IMR-90 (cell line): ENCODE measurements at regions not wholly inside any gene's neighbourhood (a gene's known extent, or its start where the extent isn't known, plus 50 kb on each side); places are given as distances from the start of the nearest gene placed in this dataset.

Experiments
- ATAC-seq: fragments of 200-7000 bp; cut with Tn5 transposase; 2 replicates; pipeline ENCODE4 v1.9.1; 2020; ENCODE audit warnings: low read depth, mild to moderate bottlenecking, moderate library complexity
- BruUV-seq: library from RNA; stranded (reverse); fragments of 400-500 nt; replicated peaks from 2 replicates; lab custom pipeline; 2021; lab: Mats Ljungman, UMichigan
- CTCF ChIA-PET: fragments of 300-600 bp; formaldehyde crosslinking; extraction: SDS; loops from one replicate; lab custom pipeline; 2021; ENCODE audit warnings: antibody characterized with exemption; lab: Yijun Ruan, JAX
- POLR2A ChIA-PET: fragments of 300-600 bp; sonication (Branson Sonifier 250); formaldehyde crosslinking; loops from one replicate; lab custom pipeline; 2022; ENCODE audit warnings: antibody characterized with exemption; ENCODE audit not compliant: unreplicated experiment; lab: Charles Lee
- DNase-seq: peaks from one replicate; pipeline ENCODE4 v3.0.0; 2013
- H2AFZ ChIP-seq: replicated peaks from 2 replicates; pipeline ENCODE3; 2013; ENCODE audit warnings: low read length, mild to moderate bottlenecking; ENCODE audit not compliant: poor library complexity
- H2AK5ac ChIP-seq: 2 replicates; pipeline ENCODE4 v1.6.1; 2013; ENCODE audit warnings: low read depth, low read length, inconsistent platforms
- H2AK9ac ChIP-seq: replicated peaks from 2 replicates; pipeline ENCODE3; 2013; ENCODE audit warnings: mild to moderate bottlenecking, low read depth, low read length, moderate library complexity; ENCODE audit not compliant: poor library complexity
- H2BK120ac ChIP-seq: 2 replicates; pipeline ENCODE4 v1.6.1; 2013; ENCODE audit warnings: low read depth, low read length, inconsistent platforms
- H2BK15ac ChIP-seq: 3 replicates; pipeline ENCODE4 v1.6.1; 2013; ENCODE audit warnings: low read depth, low read length, inconsistent platforms
- H2BK20ac ChIP-seq: 2 replicates; pipeline ENCODE4 v1.6.1; 2013; ENCODE audit warnings: low read depth, mild to moderate bottlenecking, inconsistent platforms, low read length, moderate library complexity
- H2BK5ac ChIP-seq: 2 replicates; pipeline ENCODE4 v1.6.1; 2013; ENCODE audit warnings: mild to moderate bottlenecking, low read depth, low read length, inconsistent platforms; ENCODE audit not compliant: poor library complexity, severe bottlenecking
- H3K14ac ChIP-seq: replicated peaks from 2 replicates; pipeline ENCODE4 v1.6.1; 2013; ENCODE audit warnings: low read depth, low read length, inconsistent platforms
- H3K18ac ChIP-seq: 2 replicates; pipeline ENCODE4 v1.6.1; 2013; ENCODE audit warnings: low read depth, low read length, control low read depth
- H3K23ac ChIP-seq: 2 replicates; pipeline ENCODE4 v1.6.1; 2013; ENCODE audit warnings: low read depth, low read length, inconsistent platforms
- H3K27ac ChIP-seq: 2 replicates; pipeline ENCODE4 v1.5.1; 2013; ENCODE audit warnings: mild to moderate bottlenecking, control low read depth, low read length; ENCODE audit not compliant: insufficient read depth
- H3K27me3 ChIP-seq: 2 replicates; pipeline ENCODE4 v1.6.1; 2013; ENCODE audit warnings: low read length; ENCODE audit not compliant: control insufficient read depth, insufficient read depth
- H3K36me3 ChIP-seq: 2 replicates; pipeline ENCODE4 v1.6.1; 2013; ENCODE audit warnings: low read length, mixed read lengths; ENCODE audit not compliant: control insufficient read depth, insufficient read depth
- H3K4ac ChIP-seq: 2 replicates; pipeline ENCODE4 v1.6.1; 2013; ENCODE audit warnings: low read depth, low read length, inconsistent platforms
- H3K4me1 ChIP-seq: 2 replicates; pipeline ENCODE4 v1.6.1; 2013; ENCODE audit warnings: low read length, mixed read lengths; ENCODE audit not compliant: control insufficient read depth, insufficient read depth
- H3K4me2 ChIP-seq: 2 replicates; pipeline ENCODE4 v1.6.1; 2013; ENCODE audit warnings: low read depth, mild to moderate bottlenecking, control low read depth, low read length, moderate library complexity
- H3K4me3 ChIP-seq: 2 replicates; pipeline ENCODE4 v1.5.1; 2013; ENCODE audit warnings: low read depth, mild to moderate bottlenecking, control low read depth, low read length, moderate library complexity; ENCODE audit not compliant: insufficient read depth
- H3K56ac ChIP-seq: 2 replicates; pipeline ENCODE4 v1.6.1; 2013; ENCODE audit warnings: low read length, inconsistent platforms; ENCODE audit not compliant: insufficient read depth; ENCODE audit errors: extremely low read depth
- H3K79me1 ChIP-seq, 2 experiments: 2 replicates each; pipeline ENCODE4 v1.6.1; 2013; ENCODE audit warnings: low read length in 2 of 2, inconsistent platforms in 1 of 2, low read depth in 1 of 2
- H3K9ac ChIP-seq: 2 replicates; pipeline ENCODE4 v1.6.1; 2013; ENCODE audit warnings: low read depth, low read length, control low read depth
- H3K9me1 ChIP-seq: 2 replicates; pipeline ENCODE4 v1.6.1; 2013; ENCODE audit warnings: low read length, inconsistent platforms; ENCODE audit not compliant: insufficient read depth
- H3K9me3 ChIP-seq: 2 replicates; pipeline ENCODE4 v1.6.1; 2013; ENCODE audit warnings: low read length; ENCODE audit not compliant: control insufficient read depth, insufficient read depth
- H4K20me1 ChIP-seq: 2 replicates; pipeline ENCODE4 v1.6.1; 2013; ENCODE audit warnings: low read length, inconsistent platforms; ENCODE audit not compliant: insufficient read depth
- H4K5ac ChIP-seq: 2 replicates; pipeline ENCODE4 v1.6.1; 2013; ENCODE audit warnings: mild to moderate bottlenecking, low read depth, low read length, control low read depth
- H4K8ac ChIP-seq, 2 experiments: 2 replicates each; pipeline ENCODE4 v1.6.1; 2013; ENCODE audit warnings: low read depth in 2 of 2, low read length in 2 of 2, control low read depth in 1 of 2, inconsistent platforms in 1 of 2
- H4K91ac ChIP-seq: 2 replicates; pipeline ENCODE4 v1.6.1; 2013; ENCODE audit warnings: low read depth, low read length, inconsistent platforms; ENCODE audit not compliant: insufficient read depth
- BHLHE40 ChIP-seq: fragments of 150-350 bp; IDR thresholded peaks from 2 replicates; pipeline ENCODE4 v1.6.1; 2016; ENCODE audit warnings: mild to moderate bottlenecking, low read depth, low read length
- CHD1 ChIP-seq: IDR thresholded peaks from 2 replicates; pipeline ENCODE4 v1.6.1; 2012; ENCODE audit warnings: low read depth, low read length, improper control_type of control experiment
- ELK1 ChIP-seq: fragments of 150-350 bp; IDR thresholded peaks from 2 replicates; pipeline ENCODE4 v1.6.1; 2016; ENCODE audit warnings: low read depth, mild to moderate bottlenecking, low read length, moderate library complexity, borderline replicate concordance
- FOS ChIP-seq: fragments of 150-350 bp; IDR thresholded peaks from 2 replicates; pipeline ENCODE4 v1.6.1; 2016; ENCODE audit warnings: low read depth, low read length
- MAFK ChIP-seq: IDR thresholded peaks from 2 replicates; pipeline ENCODE4 v1.6.1; 2012; ENCODE audit warnings: low read depth, low read length, improper control_type of control experiment
- MAZ ChIP-seq: IDR thresholded peaks from 2 replicates; pipeline ENCODE4 v1.6.1; 2012; ENCODE audit warnings: low read depth, mild to moderate bottlenecking, low read length, improper control_type of control experiment, moderate library complexity, borderline replicate concordance
- MXI1 ChIP-seq: IDR thresholded peaks from 2 replicates; pipeline ENCODE4 v1.6.1; 2012; ENCODE audit warnings: low read depth, mild to moderate bottlenecking, low read length, moderate library complexity, borderline replicate concordance
- POLR2A ChIP-seq: IDR thresholded peaks from 2 replicates; pipeline ENCODE4 v1.6.1; 2012; ENCODE audit warnings: mild to moderate bottlenecking, low read depth, low read length
- RAD21 ChIP-seq: IDR thresholded peaks from 2 replicates; pipeline ENCODE4 v1.6.1; 2012; ENCODE audit warnings: low read length, improper control_type of control experiment
- RCOR1 ChIP-seq: IDR thresholded peaks from 2 replicates; pipeline ENCODE4 v1.6.1; 2012; ENCODE audit warnings: mild to moderate bottlenecking, low read length, improper control_type of control experiment; ENCODE audit not compliant: insufficient replicate concordance
- RFX5 ChIP-seq: IDR thresholded peaks from 2 replicates; pipeline ENCODE4 v1.8.0; 2012; ENCODE audit warnings: low read depth, mild to moderate bottlenecking, low read length, moderate library complexity
- WGBS, 2 experiments: methylation state at CpG; one replicate each; pipeline versions ENCODE4 v1.1.5 to v1.1.7; 2013; ENCODE audit warnings: missing lambda C conversion rate in 2 of 2; ENCODE audit not compliant: insufficient read length in 1 of 2; ENCODE audit errors: extremely low coverage in 2 of 2; 5-methylcytosine and 5-hydroxymethylcytosine counted together
- dilution Hi-C: fragments of 300-500 bp; cut with HindIII; formaldehyde crosslinking; loops from one replicate; pipeline ENCODE4 v1.14.3; 2018; ENCODE audit warnings: low sequenced_read_pairs; ENCODE audit not compliant: unreplicated experiment
- in situ Hi-C: fragments of 300-500 bp; cut with MboI; formaldehyde crosslinking; loops from 3 replicates; pipeline ENCODE4 v1.14.3; 2019; ENCODE audit warnings: low sequenced_read_pairs, inconsistent platforms, mixed read lengths
- intact Hi-C: fragments of 100-400 bp; cut with micrococcal nuclease; formaldehyde crosslinking; loops from 2 replicates; pipeline ENCODE4 v1.10.0; 2022
- TF ChIP-seq, protein P1 (sequence below): fragments of 150-350 bp; IDR thresholded peaks from 2 replicates; pipeline ENCODE4 v1.6.1; 2017; ENCODE audit warnings: mild to moderate bottlenecking, antibody characterized with exemption, low read length, low read depth
- TF ChIP-seq, protein P2 (sequence below): conservative IDR thresholded peaks from 2 replicates; pipeline ENCODE4 v1.5.1; 2012; ENCODE audit warnings: mild to moderate bottlenecking, low read depth, low read length, improper control_type of control experiment

GRCh38 chr12:118467641-118468305 lies 91.4 kb downstream of the SUDS3 start:
- H2BK120ac ChIP-seq = no peak overlapping the region
- no peak overlapping the region for H3K27ac ChIP-seq
- dilution Hi-C loops = no loop called here
- in situ Hi-C loops = no loop called here
- H2AFZ ChIP-seq = no peak overlapping the region
- no peak overlapping the region for H2BK5ac ChIP-seq
- H4K5ac ChIP-seq = no peak overlapping the region
- DNase-seq = no peak
- H4K20me1 ChIP-seq = no peaks in the 10 kb centered on the region
- H3K4me2 ChIP-seq = no peak overlapping the region
- POLR2A ChIA-PET = no interaction called here
- intact Hi-C loops = no loop called here
- H2BK15ac ChIP-seq = no peak overlapping the region
- H3K9me3 ChIP-seq = peaks cover 3% of the 10 kb centered on the region; the same call in 1 of the 2 replicates
- TF ChIP-seq MAZ (no peak), MXI1 (no peak), POLR2A (no peak), RFX5 (no peak), RAD21 (no peak), BHLHE40 (no peak), CHD1 (no peak), RCOR1 (no peak), ELK1 (no peak), MAFK (no peak), FOS (no peak)
- TF ChIP-seq, protein P1, sequence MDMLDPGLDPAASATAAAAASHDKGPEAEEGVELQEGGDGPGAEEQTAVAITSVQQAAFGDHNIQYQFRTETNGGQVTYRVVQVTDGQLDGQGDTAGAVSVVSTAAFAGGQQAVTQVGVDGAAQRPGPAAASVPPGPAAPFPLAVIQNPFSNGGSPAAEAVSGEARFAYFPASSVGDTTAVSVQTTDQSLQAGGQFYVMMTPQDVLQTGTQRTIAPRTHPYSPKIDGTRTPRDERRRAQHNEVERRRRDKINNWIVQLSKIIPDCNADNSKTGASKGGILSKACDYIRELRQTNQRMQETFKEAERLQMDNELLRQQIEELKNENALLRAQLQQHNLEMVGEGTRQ = no peak
- TF ChIP-seq, protein P2, sequence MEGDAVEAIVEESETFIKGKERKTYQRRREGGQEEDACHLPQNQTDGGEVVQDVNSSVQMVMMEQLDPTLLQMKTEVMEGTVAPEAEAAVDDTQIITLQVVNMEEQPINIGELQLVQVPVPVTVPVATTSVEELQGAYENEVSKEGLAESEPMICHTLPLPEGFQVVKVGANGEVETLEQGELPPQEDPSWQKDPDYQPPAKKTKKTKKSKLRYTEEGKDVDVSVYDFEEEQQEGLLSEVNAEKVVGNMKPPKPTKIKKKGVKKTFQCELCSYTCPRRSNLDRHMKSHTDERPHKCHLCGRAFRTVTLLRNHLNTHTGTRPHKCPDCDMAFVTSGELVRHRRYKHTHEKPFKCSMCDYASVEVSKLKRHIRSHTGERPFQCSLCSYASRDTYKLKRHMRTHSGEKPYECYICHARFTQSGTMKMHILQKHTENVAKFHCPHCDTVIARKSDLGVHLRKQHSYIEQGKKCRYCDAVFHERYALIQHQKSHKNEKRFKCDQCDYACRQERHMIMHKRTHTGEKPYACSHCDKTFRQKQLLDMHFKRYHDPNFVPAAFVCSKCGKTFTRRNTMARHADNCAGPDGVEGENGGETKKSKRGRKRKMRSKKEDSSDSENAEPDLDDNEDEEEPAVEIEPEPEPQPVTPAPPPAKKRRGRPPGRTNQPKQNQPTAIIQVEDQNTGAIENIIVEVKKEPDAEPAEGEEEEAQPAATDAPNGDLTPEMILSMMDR = no peak
- no peak overlapping the region for H3K4ac ChIP-seq
- no peaks in the 10 kb centered on the region for H3K9me1 ChIP-seq
- no peak overlapping the region for H4K91ac ChIP-seq
- no peaks in the 10 kb centered on the region for H3K27me3 ChIP-seq
- CTCF ChIA-PET = no interaction called here
- H3K9ac ChIP-seq = no peak overlapping the region
- H3K4me3 ChIP-seq = no peak overlapping the region
- no peaks in the 10 kb centered on the region for H3K36me3 ChIP-seq
- no peaks in the 10 kb centered on the region for H3K79me1 ChIP-seq
- H2AK9ac ChIP-seq = no peak overlapping the region
- no CpG with 5 or more reads among the region's 3 CpGs for WGBS, 2 experiments
- ATAC-seq = no peak
- no peak overlapping the region for H3K14ac ChIP-seq
- no peak overlapping the region for H2BK20ac ChIP-seq
- H3K56ac ChIP-seq = no peak overlapping the region
- BruUV-seq = no TSS peak
- no peak overlapping the region for H3K18ac ChIP-seq
- H2AK5ac ChIP-seq = no peak overlapping the region
- no peak overlapping the region for H3K23ac ChIP-seq
- no peaks in the 10 kb centered on the region for H3K4me1 ChIP-seq
- no peak overlapping the region for H4K8ac ChIP-seq
